NCI-H345 (cell line): ENCODE measurements at regions not wholly inside any gene's neighbourhood (a gene's known extent, or its start where the extent isn't known, plus 50 kb on each side); places are given as distances from the start of the nearest gene placed in this dataset.
A peak's percentile ranks its signal among the peaks of the same experiment; 100 is the strongest.

ENCODE experiments used
- DNase-seq: peaks from one replicate; lab custom pipeline; 2025; lab: John Stamatoyannopoulos, UW

DNA sequence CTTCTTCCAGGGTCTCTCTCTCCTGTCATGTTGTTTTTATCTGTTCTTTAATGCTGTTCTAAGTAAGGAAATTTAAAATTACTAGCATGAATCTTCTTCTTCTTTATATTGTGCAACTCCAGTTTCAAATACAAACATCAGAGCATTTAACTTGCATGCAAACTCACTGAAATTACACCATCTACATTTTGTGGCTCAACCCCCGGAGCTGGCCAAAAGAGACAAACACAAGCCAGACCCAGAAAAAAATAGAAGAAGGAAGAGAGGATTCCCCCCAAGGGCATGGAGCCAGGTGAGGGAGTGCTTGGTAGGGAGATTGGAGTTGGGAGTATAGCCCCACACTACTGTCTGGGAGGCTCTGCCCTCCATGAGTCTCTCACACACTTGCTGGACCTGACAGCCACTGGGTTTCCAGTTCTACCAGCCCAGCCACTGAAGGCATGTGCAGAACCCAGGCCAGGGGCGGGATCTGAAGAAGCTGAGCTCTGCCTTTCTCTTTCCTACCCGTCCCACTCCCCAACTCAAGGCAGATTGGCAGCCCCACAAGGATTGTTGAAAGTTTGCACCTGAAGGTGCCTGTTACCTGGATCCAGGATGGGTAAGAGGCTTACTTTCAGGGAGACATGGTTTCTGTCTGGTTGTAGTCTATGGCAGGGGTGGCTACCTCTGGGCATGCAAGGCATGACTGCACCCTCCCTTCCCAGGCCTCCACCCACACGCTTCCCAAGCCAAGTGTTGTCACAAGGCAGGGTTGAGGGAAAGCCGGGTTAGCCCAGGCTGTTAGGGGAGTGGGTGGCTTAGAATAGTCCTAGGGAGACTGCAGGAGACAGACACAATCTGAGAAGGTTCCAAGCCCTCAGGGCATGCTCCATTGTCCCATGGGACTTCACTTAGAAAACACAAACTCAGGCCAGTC lies 297.2 kb downstream of the TGFB2 start:
- DNase-seq: no peak

DNA sequence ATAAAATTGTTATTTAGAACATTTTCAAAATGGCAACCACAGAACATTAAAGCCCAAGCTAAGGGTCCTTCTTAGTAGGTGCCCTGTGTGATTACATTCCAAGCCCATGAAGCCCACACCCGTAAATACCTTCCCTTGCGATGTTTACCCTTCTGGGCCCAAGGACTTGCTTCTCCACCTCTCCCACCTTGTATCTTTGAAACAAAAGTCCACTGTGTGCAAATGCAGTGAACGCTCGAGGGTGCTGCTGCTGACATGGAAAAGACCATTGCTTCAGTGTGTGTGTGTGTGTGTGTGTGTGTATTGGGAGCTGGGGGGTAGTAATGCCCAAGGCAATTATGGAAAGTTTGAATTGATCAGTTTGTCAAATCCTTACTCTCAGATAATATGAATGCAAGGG lies 298.1 kb downstream of the TGFB2 start:
- DNase-seq: no peak

DNA sequence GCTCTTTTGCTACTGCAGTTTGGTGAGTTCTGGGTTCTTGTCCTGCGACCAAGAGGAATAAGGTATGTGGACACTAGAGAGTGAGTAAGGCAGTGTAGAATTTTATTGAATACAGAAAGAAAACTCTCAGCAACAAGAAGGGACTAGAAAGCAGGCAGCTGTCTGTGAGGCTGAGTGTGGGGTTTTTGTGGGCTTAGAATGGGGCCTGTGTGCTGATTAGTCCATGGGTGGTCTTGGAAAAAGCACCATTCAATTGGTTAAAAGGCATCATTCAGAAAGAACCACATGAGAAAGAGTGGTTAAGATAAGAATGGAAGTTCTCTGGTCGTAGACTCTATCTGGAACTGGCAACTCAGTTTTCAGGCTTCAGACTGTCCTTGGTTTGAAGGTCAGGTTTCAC lies 298.8 kb downstream of the TGFB2 start:
- DNase-seq: no peak

DNA sequence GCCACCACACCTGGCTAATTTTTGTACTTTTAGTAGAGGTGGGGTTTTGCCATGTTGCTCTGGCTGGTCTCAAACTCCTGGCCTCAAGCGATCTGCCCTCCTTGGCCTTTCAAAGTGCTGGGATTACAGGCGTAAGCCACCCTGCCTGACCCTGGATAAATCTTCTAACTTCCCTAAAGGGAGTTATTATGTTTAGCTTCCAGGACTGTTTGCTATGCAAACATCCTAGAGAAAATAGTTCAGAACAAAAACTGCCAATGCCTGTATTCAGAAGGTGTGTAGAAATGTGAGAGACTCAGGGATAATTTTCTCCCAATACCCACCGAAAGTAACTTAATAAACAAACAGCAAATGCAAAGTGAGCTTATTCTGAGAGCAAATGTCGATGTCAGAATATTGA lies 301.2 kb downstream of the TGFB2 start:
- DNase-seq: no peak

DNA sequence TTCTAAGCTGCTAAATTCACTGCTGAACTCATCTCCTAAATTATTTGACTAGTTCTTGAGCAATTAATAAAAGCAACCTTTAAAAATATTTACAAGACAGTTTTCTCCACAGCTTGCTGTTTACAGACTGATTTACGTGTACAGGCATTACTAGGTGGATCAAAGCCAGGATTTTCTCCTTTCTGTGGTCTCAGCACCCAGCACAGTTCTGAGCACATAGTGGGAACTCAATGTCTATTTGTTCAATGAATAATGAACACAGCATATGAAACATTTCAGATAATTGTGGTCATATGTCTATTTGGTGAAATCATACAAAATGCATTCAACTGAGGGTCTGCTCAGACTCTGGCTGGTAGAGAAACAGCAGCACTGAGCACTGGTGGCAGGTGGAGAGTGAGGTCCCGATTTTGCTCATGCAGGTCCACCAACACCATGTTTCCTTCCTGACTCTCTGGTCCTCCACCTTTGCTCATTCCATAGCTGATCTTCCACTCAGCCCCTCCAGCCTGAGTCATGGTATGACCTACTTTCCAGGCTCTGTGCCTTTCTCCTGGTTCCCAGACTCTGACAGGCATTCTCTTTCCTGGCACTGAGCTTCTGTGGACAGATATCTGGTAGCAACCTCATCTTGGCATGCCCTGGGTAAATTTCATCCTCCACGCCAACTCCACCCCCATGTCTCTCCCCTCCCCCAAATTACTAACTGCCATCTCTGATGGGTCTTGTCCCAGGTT lies 311.3 kb downstream of the TGFB2 start:
- no peak for DNase-seq

DNA sequence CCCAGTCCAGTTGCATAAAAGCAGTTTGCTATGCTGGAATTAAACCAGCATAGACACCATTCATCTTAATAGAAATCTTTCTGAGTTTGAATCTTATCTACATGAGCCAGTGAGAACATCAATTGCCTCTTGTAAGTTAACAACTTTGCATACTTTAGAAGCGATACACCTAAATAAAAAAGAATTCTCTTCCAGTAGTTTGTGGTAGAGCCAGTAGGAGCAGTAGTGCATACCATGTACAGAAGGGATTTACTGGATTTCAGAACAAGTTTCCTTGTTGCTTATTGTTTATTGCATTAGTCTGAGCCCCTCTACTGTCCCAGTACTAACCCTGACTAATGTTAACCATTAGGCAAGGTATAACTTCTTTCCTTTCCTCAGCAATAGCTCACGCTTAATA lies 313.1 kb downstream of the TGFB2 start:
- no peak for DNase-seq

DNA sequence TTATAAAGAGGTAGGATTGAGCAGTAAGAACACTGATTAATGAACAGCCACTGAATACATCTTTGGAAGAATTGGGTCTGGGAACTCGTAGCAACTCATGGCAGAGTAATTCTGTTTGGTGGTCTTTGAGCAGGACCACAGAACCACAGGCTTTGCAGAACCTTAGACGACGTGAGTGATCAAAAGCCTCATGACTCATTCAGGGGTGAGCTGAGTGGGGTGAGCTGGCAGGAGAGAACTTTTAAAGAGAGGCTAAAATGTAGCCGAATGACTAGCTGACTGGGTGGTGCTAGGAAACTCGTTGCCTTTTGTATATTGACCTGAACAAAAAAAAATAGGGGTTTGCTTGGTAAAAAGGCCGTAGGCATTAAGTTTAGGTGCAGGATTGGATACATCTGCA lies 313.8 kb downstream of the TGFB2 start:
- DNase-seq: no peak

DNA sequence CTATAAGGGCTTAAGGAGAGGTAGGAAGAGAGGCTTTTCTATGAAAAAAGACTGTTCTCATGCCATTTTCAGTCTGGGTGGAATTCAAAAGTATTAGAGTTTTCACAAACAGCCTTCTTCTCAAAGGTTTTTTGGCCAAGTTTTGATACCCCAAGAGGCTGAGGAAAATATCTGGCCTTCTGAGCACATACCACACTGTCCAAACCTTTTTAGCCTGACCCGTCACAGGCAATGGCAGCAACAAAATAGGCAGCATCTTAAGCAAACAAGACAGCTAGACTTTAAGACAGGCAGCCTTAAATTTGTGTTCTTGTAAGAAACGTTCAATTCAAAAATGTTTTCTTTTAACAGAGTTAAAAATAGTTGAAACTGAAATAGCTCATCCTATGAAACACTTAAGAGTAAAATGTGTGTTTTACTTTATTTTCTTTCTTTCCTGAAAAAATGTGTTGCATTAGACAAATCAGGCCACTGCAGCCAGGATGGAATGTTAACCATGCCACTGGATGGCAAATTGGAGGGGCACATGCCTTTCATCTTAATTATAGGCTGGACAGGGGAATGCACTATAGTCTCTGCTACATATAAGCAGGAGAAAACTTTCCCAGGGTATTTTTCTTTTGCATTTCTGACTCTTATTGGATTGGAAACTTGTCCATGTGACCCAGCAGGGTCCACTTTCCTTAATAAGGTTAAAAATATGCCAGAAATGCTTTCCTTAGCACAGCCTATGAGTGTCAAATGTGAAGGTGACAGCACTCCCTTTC lies 315.0 kb downstream of the TGFB2 start:
- DNase-seq: no peak

DNA sequence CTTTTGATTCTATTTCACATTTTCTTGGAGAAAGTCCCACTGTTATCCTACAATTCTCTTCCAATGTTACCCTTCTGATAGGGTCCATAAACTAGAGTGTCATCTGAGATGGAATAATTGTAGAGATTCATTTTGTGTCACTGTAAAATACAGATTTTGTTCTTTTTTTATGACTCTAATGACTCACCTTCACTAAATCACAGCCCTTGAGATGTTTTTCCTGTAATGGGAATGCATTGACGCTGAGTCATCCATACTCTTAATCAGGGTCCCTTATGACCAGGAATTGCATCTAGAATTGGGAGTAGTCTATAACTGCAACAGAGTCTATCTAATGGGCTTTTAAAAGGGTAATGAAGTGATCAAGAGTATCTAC lies 315.5 kb downstream of the TGFB2 start:
- no peak for DNase-seq

DNA sequence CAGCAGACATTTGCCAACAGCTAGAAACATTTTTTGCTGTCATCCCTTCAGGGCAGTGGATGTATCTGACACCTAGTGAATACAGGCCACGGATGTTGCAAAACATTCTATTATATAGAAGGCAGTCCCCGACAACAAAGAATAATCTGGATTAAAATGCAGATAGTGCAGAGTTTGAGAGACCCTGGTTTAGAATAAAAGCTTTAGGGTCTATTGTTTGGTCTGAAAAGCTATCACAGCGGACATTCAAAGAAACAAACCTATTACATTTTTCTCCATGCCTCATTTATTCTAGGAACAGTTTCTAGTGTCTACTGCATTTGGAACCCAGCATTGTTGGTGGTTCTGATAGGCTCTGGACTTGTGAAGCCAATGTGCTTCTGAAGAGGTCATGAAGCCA lies 316.3 kb downstream of the TGFB2 start:
- DNase-seq: no peak

DNA sequence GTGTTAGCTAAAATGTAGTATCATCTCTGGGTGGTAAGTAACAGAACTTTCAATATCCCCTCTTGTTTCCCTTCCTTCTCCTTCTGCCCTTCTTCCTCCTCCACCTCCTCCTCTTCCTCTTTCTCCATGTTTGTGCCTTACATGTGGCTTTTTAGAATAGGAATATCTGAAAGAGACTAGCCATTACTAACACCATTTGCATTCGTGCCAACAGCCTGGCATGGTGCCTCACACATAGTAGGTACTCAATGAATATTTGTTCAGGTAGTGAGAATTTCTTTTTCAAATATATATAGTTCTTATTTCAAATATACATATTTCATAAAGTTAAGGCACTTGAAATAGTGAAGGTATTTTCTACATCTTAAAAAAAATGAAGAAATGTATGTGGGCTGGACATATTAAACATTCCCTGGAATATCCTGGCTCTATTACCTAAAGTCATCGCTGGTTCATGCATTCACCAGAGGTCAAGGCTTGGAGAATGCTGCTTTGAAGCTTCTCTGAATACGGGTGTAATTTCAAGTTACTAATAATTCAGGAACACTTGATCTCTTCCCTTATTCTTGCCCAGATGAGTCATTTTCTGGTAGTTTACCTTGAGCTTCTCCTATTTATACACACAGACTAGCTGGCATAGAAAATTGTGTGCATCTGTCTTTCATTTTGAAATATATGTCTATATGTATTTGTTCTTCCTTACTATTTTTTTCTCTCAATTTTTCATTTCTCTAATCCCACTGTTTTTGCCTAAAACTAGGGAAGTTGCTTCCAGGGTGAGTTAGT lies 319.4 kb downstream of the TGFB2 start:
- no peak for DNase-seq

DNA sequence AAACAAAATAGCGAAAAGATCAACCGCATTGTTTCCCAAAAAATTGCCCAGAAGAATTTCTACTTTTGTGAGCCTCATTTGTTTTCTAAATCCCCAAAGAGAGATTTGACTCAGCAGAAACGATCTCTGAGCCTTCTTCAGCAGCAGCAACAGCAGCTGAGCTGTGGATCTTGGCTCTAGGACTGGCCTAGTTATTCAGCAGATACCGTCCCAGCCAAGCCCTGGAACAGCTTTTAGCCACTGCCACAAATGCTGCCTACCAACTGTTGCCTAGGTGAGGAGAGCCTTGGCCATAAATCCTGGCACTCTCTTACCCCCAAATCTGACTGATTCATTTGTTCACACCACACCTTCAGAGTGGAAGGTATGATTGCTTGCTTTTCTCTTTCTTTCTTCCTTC lies 320.1 kb downstream of the TGFB2 start:
- DNase-seq: no peak

DNA sequence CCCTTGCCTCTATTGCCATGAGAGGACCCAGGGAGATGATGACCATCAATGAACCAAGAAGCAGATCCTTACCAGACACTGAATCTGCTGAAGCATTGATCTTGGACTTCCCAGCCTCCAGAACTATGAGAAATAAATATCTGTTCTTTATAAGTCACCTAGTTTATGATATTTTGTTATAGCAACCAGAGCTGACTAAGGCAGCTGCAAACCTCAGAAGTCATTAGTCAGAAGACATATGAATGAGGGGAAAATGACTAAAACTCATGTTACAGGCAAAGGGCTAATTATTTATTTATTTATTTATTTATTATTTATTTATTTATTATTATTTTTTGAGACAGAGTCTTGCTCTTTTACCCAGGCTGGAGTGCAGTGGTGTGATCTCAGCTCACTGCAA lies 321.1 kb downstream of the TGFB2 start:
- DNase-seq: no peak

DNA sequence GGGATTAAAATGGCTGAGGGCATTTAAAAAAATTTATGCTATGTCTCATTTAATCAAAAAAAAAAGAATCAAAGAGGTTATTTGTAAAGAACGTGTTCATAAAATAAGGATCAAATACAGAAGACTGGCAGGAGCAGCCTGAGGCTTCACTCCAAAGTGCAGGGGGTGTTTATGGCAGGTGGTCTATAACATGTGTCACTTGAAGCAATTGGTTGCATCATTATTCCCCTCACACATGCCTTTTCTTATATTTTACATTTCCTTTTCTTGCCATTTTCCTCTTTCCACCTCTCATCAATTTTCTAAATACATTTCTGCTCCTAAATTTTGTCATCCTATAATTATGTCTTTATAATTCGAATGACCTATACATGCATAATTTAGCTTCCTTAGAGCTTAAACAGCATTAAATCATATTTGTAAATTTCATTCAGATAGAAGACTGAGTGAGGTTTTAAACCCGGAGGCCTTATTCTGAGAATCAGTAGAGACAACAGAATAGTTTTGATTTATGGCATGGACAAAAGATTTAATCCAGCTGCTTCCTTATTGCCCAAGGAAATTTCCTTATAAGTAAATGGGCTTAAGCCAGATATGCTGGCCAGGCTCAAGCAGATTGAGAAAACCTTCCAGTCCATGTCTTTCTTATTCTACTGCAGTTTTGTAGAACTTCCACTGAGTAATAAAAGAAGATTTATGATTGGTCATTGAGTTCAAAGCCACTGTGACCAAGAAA lies 322.8 kb downstream of the TGFB2 start:
- DNase-seq: no peak

DNA sequence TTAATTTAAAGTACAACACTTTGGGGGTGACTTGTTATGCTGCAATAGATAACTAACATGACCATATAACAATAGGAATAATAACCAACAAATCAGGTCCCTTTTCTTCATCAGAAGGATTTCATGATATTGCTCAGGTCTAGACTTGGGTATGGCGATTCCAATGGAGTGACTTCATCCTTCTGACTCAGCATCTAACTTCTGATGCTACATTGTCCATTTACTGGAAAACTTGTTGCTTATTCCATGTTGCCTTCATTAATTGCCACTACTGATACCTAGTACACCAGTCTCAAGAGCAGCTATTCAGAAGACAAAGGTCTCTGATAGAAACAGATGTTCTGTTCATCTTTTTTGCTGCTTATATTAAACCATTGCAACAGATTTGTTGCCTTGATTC lies 324.3 kb downstream of the TGFB2 start:
- DNase-seq: no peak

DNA sequence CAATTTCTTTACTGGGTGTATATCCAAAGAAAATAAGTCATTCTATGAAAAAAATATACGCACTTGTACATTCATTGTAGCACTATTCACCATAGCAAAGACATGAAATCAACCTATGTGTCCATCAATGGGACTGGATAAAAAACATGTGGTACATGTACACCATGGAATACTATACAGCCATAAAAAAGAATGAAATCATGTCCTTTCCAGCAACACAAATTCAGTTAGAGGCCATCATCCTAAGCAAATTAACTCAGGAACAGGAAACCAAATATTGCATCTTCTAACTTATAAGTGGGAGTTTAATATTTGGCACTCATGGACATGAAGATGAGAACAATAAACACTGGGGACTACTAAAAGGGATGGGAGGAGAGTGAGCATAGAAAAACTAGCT lies 325.7 kb downstream of the TGFB2 start:
- no peak for DNase-seq

DNA sequence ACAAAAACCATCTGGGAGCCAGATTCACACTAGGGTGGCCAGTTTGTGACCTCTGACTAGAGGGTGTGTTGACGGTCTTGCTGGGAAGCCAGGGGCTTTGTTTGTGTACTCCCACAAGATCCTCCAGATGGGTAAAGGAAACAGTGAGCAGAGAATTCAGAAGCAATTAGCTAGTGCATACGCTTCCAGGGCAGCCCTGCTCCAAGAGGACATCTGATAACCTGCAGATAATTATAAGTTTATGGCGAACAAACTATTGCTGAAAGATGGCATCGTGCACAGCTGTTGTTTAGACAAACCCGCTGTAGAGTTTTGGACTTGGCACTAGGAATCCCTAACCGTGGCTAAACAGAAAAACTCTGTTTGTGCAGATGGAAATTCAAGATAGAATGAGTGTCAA lies 326.4 kb downstream of the TGFB2 start:
- DNase-seq: no peak

DNA sequence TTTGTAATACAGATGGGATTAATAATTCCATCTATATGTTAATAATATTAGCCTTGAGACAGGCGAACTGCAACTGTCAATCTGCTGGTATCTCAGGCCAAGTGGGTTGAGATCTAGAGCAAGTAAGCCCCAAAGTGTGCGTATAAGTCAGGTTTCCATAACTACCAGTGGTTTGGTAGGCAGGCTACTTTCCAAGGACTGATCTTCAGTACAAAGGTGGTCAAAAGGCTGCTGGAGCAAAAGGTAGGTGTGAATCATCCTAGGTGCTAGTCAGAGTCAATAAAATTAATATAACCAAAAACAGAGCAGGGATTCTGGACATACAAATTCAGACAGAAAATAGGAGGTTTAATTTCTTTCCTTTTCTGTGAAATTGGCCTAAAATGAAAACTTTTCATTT lies 328.0 kb downstream of the TGFB2 start:
- DNase-seq: no peak

DNA sequence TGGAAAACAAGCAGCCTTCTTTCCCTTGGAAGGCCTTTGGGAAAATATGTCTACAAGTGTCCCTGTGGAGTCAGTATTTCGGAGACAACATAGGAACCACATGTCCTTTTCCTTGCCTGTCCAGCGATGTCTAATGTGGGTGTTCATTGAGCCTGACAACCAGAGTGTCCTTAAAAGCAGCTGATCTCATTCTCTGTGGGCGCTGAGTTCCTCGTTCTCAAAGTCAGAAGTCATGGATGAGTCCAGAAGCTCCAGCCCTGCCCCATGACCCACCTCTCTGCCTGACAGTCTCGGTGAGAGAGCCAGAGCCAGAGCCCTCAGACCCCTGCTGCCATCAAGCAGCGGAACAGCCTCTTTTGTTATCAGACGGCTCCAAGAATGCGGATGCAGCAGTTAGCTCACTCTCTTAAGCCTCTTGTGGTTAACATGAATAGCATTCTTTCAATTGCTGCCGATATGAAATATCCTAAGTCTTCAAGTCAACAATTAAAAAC lies 329.2 kb downstream of the TGFB2 start:
- peak; percentile 26 for DNase-seq

DNA sequence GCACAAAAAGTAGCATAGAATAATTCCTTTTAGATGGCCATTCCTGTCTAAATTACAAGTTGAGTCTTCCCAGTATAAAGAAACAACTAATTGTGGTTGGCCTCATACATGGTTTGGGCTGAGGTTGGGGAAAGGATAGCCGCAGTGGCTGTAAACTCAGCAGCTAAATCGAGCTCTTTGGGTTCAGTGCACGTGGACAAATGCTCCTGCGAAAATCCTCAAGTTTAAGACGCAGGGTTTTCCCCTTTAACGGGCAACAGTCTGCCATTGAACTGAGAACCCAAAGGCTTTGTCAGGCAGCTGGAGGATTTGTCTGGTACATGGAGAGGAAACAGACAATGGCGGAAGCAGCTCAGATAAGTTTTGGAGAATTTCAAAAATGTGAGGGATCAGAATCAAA lies 331.9 kb downstream of the TGFB2 start:
- DNase-seq: no peak

DNA sequence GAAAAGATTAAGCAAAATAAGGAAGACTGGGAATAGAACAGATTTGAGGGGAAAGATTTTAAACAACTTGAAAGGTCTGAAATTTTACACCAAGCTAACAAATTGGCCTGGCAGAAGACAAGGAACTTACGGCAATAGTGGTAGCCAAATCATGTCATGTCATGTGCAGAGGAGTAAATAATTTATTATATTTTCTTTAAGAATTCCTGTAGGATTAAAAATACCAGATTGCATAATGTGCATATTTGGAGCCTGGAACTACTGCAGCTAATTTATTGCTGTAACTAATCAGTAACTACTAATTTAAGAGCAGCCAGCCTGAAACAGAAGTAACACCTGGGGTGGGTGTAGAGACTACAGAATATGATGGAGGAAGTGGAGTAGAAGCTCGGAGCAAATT lies 334.3 kb downstream of the TGFB2 start:
- DNase-seq: no peak
